T-helper 1 cell treated with Interleukin-12 subunit alpha and Interleukin-12 subunit beta and Interleukin-4 antibody, amounts not matched to agents 30 μg/mL and 1 μg/mL, for 36 hours (primary cell): ENCODE measurements at regions not wholly inside any gene's neighbourhood (a gene's known extent, or its start where the extent isn't known, plus 50 kb on each side); places are given as distances from the start of the nearest gene placed in this dataset.
"Not testable (repeated sequence)": the region's sequence is repeated elsewhere in the genome, so short reads cannot be mapped to it uniquely, and the experiment has no call there.

ENCODE experiments used
- H3K27ac Mint-ChIP-seq: one replicate; pipeline ENCODE4 v1.8.0; 2021; ENCODE audit warnings: mild to moderate bottlenecking, mixed read lengths
- H3K27me3 Mint-ChIP-seq: one replicate; pipeline ENCODE4 v1.8.0; 2021; ENCODE audit warnings: low read depth, mixed read lengths
- H3K36me3 Mint-ChIP-seq: one replicate; pipeline ENCODE4 v1.8.0; 2021; ENCODE audit warnings: low read depth, mixed read lengths
- H3K4me1 Mint-ChIP-seq: one replicate; pipeline ENCODE4 v1.8.0; 2021; ENCODE audit warnings: low read depth, mixed read lengths
- H3K4me3 Mint-ChIP-seq: one replicate; pipeline ENCODE4 v1.8.0; 2021; ENCODE audit warnings: mild to moderate bottlenecking, moderate library complexity, mixed read lengths
- H3K9me3 Mint-ChIP-seq: one replicate; pipeline ENCODE4 v1.8.0; 2021; ENCODE audit warnings: mixed read lengths

DNA sequence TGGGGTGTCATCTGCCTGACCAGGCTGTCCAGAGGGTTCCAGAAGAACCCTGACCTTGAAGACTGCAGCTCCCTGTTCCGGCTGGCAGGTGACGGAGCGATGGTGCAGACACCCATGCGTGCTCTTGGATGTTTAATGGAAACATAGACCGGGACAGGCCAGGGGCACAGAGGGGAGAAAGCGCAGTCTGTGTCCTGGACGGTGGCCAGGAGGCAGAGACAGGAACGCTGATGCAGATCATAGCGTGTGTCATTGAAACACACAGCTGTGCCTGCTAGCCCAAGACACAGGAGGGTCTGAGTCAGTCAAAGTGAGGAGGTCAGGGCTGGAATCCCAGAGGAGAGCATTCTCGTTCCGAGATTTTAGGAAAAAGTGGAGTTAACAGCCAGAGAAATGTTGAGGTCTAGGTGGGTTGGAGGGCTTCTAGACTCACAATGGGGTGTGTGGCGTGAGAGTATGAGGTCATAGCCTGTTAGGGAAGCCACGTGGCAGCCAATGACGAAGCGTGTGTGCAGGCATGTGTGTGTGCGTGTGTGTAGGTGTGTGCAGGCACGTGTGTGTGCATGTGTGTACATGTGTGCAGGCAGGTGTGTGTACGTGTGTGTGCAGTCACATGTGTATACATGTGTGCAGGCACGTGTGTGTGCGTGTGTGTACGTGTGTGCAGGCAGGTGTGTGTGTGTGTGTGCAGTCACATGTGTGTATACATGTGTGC is 167.0 kb downstream of the ERMARD start:
- no peak overlapping the region for H3K4me3 Mint-ChIP-seq
- H3K27ac Mint-ChIP-seq: no peak overlapping the region
- H3K4me1 Mint-ChIP-seq: no peaks in the 10 kb centered on the region
- no peaks in the 10 kb centered on the region for H3K27me3 Mint-ChIP-seq
- no peaks in the 10 kb centered on the region for H3K36me3 Mint-ChIP-seq
- peaks cover 13% of the 10 kb centered on the region for H3K9me3 Mint-ChIP-seq

DNA sequence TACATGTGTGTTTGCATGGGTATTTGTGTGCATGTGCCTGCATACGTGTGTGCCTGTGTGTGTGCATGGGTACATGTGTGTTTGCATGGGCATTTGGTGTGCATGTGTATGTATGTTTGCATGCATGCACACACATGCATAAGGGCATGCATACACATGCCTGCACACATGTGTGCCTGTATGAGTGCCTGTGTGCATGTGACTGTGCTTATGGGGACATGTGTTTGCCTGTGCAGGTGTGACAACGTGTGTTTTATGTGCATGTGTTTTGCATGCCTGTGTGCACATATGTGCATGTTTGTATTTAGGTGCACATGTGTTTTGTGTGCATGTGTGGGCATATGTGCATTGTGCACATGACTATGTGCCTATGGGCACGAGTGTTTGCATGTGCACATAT is 165.7 kb downstream of the ERMARD start:
- Mint-ChIP-seq H3K4me3 (no peak overlapping the region), H3K36me3 (no peaks in the 10 kb centered on the region), H3K4me1 (no peaks in the 10 kb centered on the region), H3K9me3 (peaks cover 13% of the 10 kb centered on the region), H3K27me3 (no peaks in the 10 kb centered on the region), H3K27ac (no peak overlapping the region)

DNA sequence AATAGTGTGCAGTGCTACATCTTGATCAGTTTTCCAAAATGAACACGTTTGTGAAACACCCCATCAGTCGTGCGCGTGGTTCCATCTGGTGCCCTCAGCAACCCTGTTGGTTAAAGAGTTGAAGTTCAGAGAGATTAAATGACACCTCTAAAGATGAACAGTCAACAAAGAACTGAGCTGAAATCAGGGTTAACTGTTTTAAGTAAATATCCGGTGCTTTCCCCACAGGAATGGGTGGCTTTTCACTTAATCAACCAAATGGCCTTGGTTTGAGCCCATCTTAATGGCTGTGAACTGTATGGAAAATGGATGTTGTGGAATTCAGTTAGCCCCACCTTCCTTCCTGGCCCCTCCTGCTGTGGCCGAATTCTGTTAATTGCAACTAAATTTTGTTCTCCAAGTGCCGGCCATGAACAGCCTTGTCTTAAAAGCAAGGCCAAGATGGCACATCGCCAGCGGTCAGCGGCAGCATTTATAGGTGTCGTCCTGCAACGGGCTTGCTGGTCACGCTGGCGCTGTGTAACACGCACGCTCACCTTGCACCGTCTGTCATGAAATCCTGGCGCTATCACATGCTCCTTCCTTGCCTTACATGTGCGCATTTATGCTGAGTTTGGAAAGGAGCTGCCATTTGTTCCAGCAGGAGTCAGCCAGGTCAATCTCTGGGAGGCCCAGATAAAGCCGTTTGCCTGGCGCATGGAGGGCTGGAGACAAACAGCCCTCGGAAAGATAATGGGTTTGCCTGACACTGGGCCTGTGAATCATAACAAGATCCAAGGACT is 164.5 kb downstream of the ERMARD start:
- Mint-ChIP-seq H3K27me3 (no peaks in the 10 kb centered on the region), H3K4me1 (no peaks in the 10 kb centered on the region), H3K27ac (no peak overlapping the region), H3K9me3 (peaks cover 13% of the 10 kb centered on the region), H3K36me3 (no peaks in the 10 kb centered on the region), H3K4me3 (no peak overlapping the region)

GRCh38 chr6:169913745-169914144 is 162.3 kb downstream of the ERMARD start:
- H3K27ac Mint-ChIP-seq, H3K4me3 Mint-ChIP-seq, H3K27me3 Mint-ChIP-seq, H3K9me3 Mint-ChIP-seq, H3K36me3 Mint-ChIP-seq, H3K4me1 Mint-ChIP-seq: not testable (repeated sequence)

- Mint-ChIP-seq H3K27me3 (no peaks in the 10 kb centered on the region), H3K36me3 (no peaks in the 10 kb centered on the region), H3K4me1 (no peaks in the 10 kb centered on the region), H3K9me3 (peaks cover 4% of the 10 kb centered on the region), H3K27ac (no peak overlapping the region), H3K4me3 (no peak overlapping the region)
Measured at GRCh38 chr6:169913096-169913638, 161.7 kb downstream of the ERMARD start.

DNA sequence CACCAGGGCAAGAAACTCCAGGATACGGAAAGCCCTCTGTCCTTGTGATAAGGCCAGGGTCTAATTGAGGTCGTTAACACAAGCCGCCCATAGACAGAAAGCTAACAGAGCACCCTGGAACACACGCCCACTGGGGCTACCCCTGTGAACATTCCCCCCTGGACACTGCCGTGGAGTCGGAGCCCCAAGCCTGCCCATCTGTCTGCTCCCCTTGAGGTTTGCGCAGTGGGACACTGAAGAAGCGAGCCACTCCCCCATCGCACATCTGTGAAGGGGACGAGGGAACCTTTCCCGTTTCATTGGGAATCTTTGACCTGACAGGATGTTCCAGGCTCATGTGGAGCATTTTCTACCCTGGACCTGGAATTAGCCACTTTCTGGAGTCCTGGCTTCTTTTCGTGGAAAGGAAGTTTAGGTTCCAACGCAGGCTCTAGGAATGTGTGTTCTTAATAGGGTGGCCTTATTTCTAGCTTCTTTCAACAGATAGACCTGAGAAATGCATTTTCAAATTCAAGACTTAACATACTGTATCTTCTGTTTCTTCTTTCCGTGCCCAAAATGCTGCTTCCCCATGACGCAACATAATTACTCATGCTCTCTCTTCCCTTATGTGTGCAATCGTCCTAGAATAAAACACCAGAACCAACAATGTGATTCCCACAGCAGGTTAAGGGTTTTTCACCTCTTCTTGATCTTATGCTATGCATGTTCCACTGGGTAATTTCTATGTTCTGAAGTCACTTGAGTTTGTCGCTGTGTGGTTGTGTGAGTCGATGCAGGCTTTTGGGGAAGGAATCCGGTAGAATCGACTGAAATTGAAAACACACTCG is 161.1 kb downstream of the ERMARD start:
- no peaks in the 10 kb centered on the region for H3K27me3 Mint-ChIP-seq
- peaks cover 2% of the 10 kb centered on the region for H3K9me3 Mint-ChIP-seq
- no peaks in the 10 kb centered on the region for H3K36me3 Mint-ChIP-seq
- no peaks in the 10 kb centered on the region for H3K4me1 Mint-ChIP-seq
- no peak overlapping the region for H3K27ac Mint-ChIP-seq
- no peak overlapping the region for H3K4me3 Mint-ChIP-seq

DNA sequence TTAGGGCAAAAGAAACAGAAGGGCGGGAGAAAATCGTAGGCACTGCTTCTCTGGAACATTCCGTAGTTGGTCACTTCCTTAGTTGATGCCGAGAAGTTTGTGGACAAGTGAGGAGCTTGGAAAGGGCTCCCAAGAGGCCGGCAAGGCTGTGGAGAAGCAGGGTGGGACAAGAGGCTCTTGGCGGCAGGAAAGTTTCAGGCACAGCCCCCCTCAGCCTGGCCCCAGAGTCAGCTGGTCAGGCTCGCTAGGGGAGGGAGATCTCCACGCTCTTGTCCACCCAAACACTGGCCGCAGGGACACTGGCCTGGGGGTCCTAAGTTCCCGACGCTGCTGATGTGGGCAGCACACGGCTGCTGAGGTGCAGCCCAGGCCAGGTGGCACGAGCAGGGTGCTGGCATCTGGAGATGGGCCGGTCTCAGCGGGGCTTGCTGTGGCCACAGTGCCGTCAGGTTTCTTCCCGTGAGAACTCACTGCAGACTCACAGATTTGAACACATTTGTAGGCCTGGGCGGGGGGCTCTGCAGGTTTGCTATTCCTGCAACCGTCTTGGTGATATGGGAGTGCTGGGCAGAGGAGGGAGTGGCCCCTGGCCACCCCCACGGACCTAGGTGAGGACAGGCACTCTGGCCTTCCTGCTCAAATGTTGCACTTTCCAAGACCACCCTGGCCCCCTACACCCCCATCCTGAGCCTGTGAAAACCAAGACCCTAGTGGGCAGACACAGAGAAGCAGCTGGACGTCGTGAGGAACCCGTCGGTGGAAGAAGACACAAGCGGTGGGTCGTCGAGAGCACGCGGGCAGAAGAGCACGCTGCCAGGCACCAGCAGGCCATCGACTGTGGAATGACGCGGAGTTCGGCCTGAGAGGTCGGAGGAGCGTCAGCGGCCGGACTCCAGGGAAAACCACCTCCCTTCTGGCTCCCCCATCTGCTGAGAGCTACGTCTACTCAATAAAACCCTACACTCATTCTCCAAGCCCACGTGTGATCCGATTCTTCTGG is 160.1 kb downstream of the ERMARD start:
- H3K36me3 Mint-ChIP-seq: no peaks in the 10 kb centered on the region
- no peak overlapping the region for H3K4me3 Mint-ChIP-seq
- H3K27ac Mint-ChIP-seq: no peak overlapping the region
- no peaks in the 10 kb centered on the region for H3K27me3 Mint-ChIP-seq
- no peaks in the 10 kb centered on the region for H3K4me1 Mint-ChIP-seq
- H3K9me3 Mint-ChIP-seq: no peaks in the 10 kb centered on the region

DNA sequence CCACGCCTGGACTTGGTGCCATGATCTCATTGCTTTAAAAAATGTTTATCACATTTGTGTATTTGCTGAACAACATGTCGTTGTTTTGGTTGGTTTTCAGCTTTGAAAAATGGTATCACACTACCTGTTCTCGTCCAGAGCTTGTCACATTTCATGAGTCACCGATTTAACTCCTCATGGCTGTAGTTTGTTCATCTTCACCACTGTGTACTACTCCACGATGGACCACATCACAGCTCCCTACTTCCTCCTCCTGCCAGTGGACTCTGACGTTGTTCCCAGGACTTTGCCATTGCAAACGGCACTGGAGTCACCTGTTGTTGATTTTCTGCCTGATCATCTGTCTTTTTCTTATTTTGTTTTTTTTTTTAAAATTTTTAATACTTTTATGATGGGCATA is 157.7 kb downstream of the ERMARD start:
- no peaks in the 10 kb centered on the region for H3K36me3 Mint-ChIP-seq
- H3K27me3 Mint-ChIP-seq: no peaks in the 10 kb centered on the region
- no peaks in the 10 kb centered on the region for H3K4me1 Mint-ChIP-seq
- no peaks in the 10 kb centered on the region for H3K9me3 Mint-ChIP-seq
- no peak overlapping the region for H3K27ac Mint-ChIP-seq
- H3K4me3 Mint-ChIP-seq: no peak overlapping the region

GRCh38 chr6:169908403-169908933 is 157.0 kb downstream of the ERMARD start:
- H3K36me3 Mint-ChIP-seq: no peaks in the 10 kb centered on the region
- no peaks in the 10 kb centered on the region for H3K4me1 Mint-ChIP-seq
- H3K9me3 Mint-ChIP-seq: no peaks in the 10 kb centered on the region
- H3K27me3 Mint-ChIP-seq: no peaks in the 10 kb centered on the region
- H3K4me3 Mint-ChIP-seq: no peak overlapping the region
- no peak overlapping the region for H3K27ac Mint-ChIP-seq

GRCh38 chr6:169907419-169908115 is 156.1 kb downstream of the ERMARD start:
- no peak overlapping the region for H3K4me3 Mint-ChIP-seq
- no peaks in the 10 kb centered on the region for H3K9me3 Mint-ChIP-seq
- no peaks in the 10 kb centered on the region for H3K27me3 Mint-ChIP-seq
- no peak overlapping the region for H3K27ac Mint-ChIP-seq
- H3K36me3 Mint-ChIP-seq: no peaks in the 10 kb centered on the region
- H3K4me1 Mint-ChIP-seq: no peaks in the 10 kb centered on the region

GRCh38 chr6:169906688-169907418 is 155.4 kb downstream of the ERMARD start:
- H3K4me1 Mint-ChIP-seq: no peaks in the 10 kb centered on the region
- peaks cover 4% of the 10 kb centered on the region for H3K9me3 Mint-ChIP-seq
- no peaks in the 10 kb centered on the region for H3K27me3 Mint-ChIP-seq
- H3K36me3 Mint-ChIP-seq: no peaks in the 10 kb centered on the region
- H3K27ac Mint-ChIP-seq: no peak overlapping the region
- no peak overlapping the region for H3K4me3 Mint-ChIP-seq

- H3K9me3 Mint-ChIP-seq: peaks cover 7% of the 10 kb centered on the region
- no peaks in the 10 kb centered on the region for H3K27me3 Mint-ChIP-seq
- H3K27ac Mint-ChIP-seq: no peak overlapping the region
- no peaks in the 10 kb centered on the region for H3K36me3 Mint-ChIP-seq
- no peak overlapping the region for H3K4me3 Mint-ChIP-seq
- no peaks in the 10 kb centered on the region for H3K4me1 Mint-ChIP-seq
Measured at GRCh38 chr6:169906004-169906687, 154.7 kb downstream of the ERMARD start.
